Transverse colon (tissue), 4 donors: ENCODE measurements at regions not wholly inside any gene's neighbourhood (a gene's known extent, or its start where the extent isn't known, plus 50 kb on each side); places are given as distances from the start of the nearest gene placed in this dataset.

ENCODE experiments used
- DNase-seq: peaks from one replicate; pipeline ENCODE4 v3.0.0-alpha.2; 2019
- H3K27ac ChIP-seq, 4 donors: fragments of 200-600 bp; sonication (generic); 2 replicates each; pipeline ENCODE4 v1.5.1; 2016 to 2018; ENCODE audit warnings: inconsistent platforms in 4 of 4
- H3K27me3 ChIP-seq: fragments of 200-600 bp; sonication (generic); 2 replicates; pipeline ENCODE4 v1.5.1; 2017; ENCODE audit warnings: inconsistent platforms
- H3K36me3 ChIP-seq, 4 donors: fragments of 200-600 bp; sonication (generic); 2 replicates each; pipeline ENCODE4 v1.5.1; 2017 to 2019; ENCODE audit warnings: inconsistent platforms in 4 of 4
- H3K4me1 ChIP-seq, 4 donors: fragments of 200-600 bp; sonication (generic); 2 replicates each; pipeline ENCODE4 v1.5.1; 2017 to 2020; ENCODE audit warnings: inconsistent platforms in 4 of 4
- H3K4me3 ChIP-seq, 4 donors: fragments of 200-600 bp; sonication (generic); 1 replicate in 1 of 4; 2 replicates in 3 of 4; pipeline versions ENCODE4 v1.5.1 to v1.6.1; 2017 to 2019; ENCODE audit warnings: inconsistent platforms in 4 of 4
- H3K9me3 ChIP-seq, 2 donors: fragments of 200-600 bp; sonication (generic); 2 replicates each; pipeline ENCODE4 v1.5.1; 2017 to 2019; ENCODE audit warnings: inconsistent platforms in 2 of 2
- CTCF ChIP-seq, 5 experiments: fragments of 200-600 bp in 3 of 5; fragments of 450-650 bp in 2 of 5; sonication (generic) in 3 of 5; IDR thresholded peaks; 1 replicate in 2 of 5; 2 replicates in 3 of 5; pipeline ENCODE4 v1.5.1; 2016 to 2017; ENCODE audit warnings: antibody characterized with exemption in 5 of 5, inconsistent platforms in 3 of 5, mild to moderate bottlenecking in 2 of 5, moderate library complexity in 1 of 5
- EP300 ChIP-seq: sonication (generic); formaldehyde crosslinking; IDR thresholded peaks from one replicate; pipeline ENCODE4 v1.6.1; 2017; ENCODE audit warnings: antibody characterized with exemption, low read depth
- POLR2A ChIP-seq: fragments of 450-650 bp; IDR thresholded peaks from one replicate; pipeline ENCODE4 v1.6.1; 2016; ENCODE audit warnings: antibody characterized with exemption, mild to moderate bottlenecking, moderate library complexity
- POLR2AphosphoS5 ChIP-seq, 3 donors: sonication (generic); formaldehyde crosslinking; IDR thresholded peaks; one replicate each; pipeline ENCODE4 v1.6.1; 2016; ENCODE audit warnings: antibody characterized with exemption in 3 of 3
- WGBS, 2 donors: methylation state at CpG; one replicate each; pipeline ENCODE4 v1.1.5; 2018; ENCODE audit warnings: low coverage in 1 of 2; 5-methylcytosine and 5-hydroxymethylcytosine counted together
- in situ Hi-C, 4 donors: fragments of 200-750 bp; cut with MboI; loops; one replicate each; pipeline versions ENCODE4 v1.15.0 to v1.15.1; 2017; ENCODE audit warnings: low sequenced_read_pairs in 3 of 4, low pct_ligation_motif_present in 1 of 4, low pct_unique_long_range_greater_than_20kb in 1 of 4
- intact Hi-C: fragments of 100-400 bp; cut with DNase I; formaldehyde crosslinking; loops from one replicate; pipeline ENCODE4 v1.15.1; 2023; ENCODE audit warnings: low total_unique reads

- TF ChIP-seq POLR2AphosphoS5 (IDR thresholded peaks at IDR 0.05) (no peak), CTCF (IDR thresholded peaks at IDR 0.05) (no peak), EP300 (no peak), POLR2A (no peak)
- no peaks in the 10 kb centered on the region for H3K4me1 ChIP-seq
- H3K9me3 ChIP-seq, result no peaks in the 10 kb centered on the region
- WGBS, 2 donors, result 79% methylated on average over 4 of the region's 4 CpGs; no CpG with 5 or more reads in 1 of the 2 donors
- H3K27me3 ChIP-seq, result no peaks in the 10 kb centered on the region
- in situ Hi-C loops, result no loop called here
- intact Hi-C loops, result no loop called here
- no peaks in the 10 kb centered on the region for H3K36me3 ChIP-seq
- no peak for DNase-seq
- no peak overlapping the region for H3K4me3 ChIP-seq
- H3K27ac ChIP-seq, result no peak overlapping the region
These were observed 564.2 kb upstream of the KIRREL3 start for GRCh38 chr11:127564810-127565209.

GRCh38 chr11:127559978-127560377 is 559.4 kb upstream of the KIRREL3 start:
- H3K9me3 ChIP-seq, result no peaks in the 10 kb centered on the region
- H3K27ac ChIP-seq, result no peak overlapping the region
- DNase-seq, result no peak
- no peaks in the 10 kb centered on the region for H3K27me3 ChIP-seq
- no peaks in the 10 kb centered on the region for H3K4me1 ChIP-seq
- WGBS, 2 donors, result 39 to 42% methylated on average over 2 of the region's 2 CpGs
- in situ Hi-C loops (no loop called here), intact Hi-C loops (no loop called here)
- no peaks in the 10 kb centered on the region for H3K36me3 ChIP-seq
- H3K4me3 ChIP-seq, result no peak overlapping the region
- TF ChIP-seq POLR2A, result no peak
- TF ChIP-seq CTCF (IDR thresholded peaks at IDR 0.05), result no peak
- no peak for TF ChIP-seq POLR2AphosphoS5 (IDR thresholded peaks at IDR 0.05)
- no peak for TF ChIP-seq EP300

GRCh38 chr11:127552446-127552845 is 551.9 kb upstream of the KIRREL3 start:
- in situ Hi-C loops, result no loop called here
- Histone ChIP-seq H3K9me3 (no peaks in the 10 kb centered on the region), H3K36me3 (no peaks in the 10 kb centered on the region), H3K4me3 (no peak overlapping the region), H3K4me1 (no peaks in the 10 kb centered on the region), H3K27me3 (no peaks in the 10 kb centered on the region), H3K27ac (no peak overlapping the region)
- TF ChIP-seq POLR2A, result no peak
- no peak for TF ChIP-seq CTCF (IDR thresholded peaks at IDR 0.05)
- no peak for TF ChIP-seq EP300
- no peak for TF ChIP-seq POLR2AphosphoS5 (IDR thresholded peaks at IDR 0.05)
- WGBS, 2 donors, result 76 to 81% methylated on average over 6 of the region's 6 CpGs
- DNase-seq, result no peak
- intact Hi-C loops, result no loop called here

GRCh38 chr11:127531167-127531566 is 530.6 kb upstream of the KIRREL3 start:
- 53 to 67% methylated on average over 3 of the region's 3 CpGs for WGBS, 2 donors
- no peaks in the 10 kb centered on the region for H3K4me1 ChIP-seq
- no peak for TF ChIP-seq EP300
- no peak for TF ChIP-seq POLR2A
- no peak for TF ChIP-seq POLR2AphosphoS5 (IDR thresholded peaks at IDR 0.05)
- TF ChIP-seq CTCF (IDR thresholded peaks at IDR 0.05), result no peak
- intact Hi-C loops (no loop called here), in situ Hi-C loops (no loop called here)
- H3K36me3 ChIP-seq, result no peaks in the 10 kb centered on the region
- no peak overlapping the region for H3K27ac ChIP-seq
- no peak for DNase-seq
- H3K27me3 ChIP-seq, result no peaks in the 10 kb centered on the region
- H3K4me3 ChIP-seq, result no peak overlapping the region
- no peaks in the 10 kb centered on the region for H3K9me3 ChIP-seq
